ENCODE measurements at regions not wholly inside any gene's neighbourhood (a gene's known extent, or its start where the extent isn't known, plus 50 kb on each side); places are given as distances from the start of the nearest gene placed in this dataset.

DNA sequence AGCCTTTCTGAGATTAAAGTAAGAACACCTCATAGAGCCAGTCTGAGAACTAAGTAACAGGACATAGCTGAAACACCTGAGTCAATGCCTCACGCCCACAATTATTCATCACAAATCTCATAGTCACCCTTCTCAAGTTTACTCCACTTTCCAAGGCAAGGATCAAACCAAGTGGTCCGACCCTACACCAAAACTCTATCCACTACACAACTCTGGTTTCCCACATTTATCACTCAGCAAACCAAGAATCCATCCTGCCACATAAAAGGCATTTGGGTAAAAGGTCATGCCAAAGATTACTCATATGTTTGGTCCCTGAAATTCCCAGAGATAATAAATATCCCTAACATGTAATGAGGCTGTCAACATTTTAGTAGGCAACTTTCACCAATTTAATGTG lies 144.1 kb downstream of the RPAP3 start:
- peak; percentile 42 for DNase-seq (ENCODE audit: low read depth)

DNA sequence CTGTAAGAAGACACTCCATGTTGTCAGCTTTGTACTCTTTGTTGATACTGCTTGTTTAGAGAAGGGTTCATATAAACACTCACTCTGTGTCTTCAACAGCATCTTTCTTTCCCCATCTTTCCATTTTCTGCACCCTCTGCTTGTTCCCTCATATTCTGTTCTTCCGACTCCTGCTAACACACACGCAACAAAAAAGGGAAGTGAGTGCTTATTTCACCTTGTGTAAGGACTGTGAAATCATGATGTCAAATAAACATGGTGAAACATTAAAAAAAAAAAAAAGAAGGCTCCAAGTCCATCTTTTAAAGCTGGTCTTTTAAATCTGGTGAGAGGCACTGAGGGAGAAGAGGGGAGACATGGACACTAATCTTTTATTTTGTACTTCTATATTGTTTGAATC lies 145.4 kb downstream of the RPAP3 start:
- no peak for DNase-seq (ENCODE audit: low read depth)

DNA sequence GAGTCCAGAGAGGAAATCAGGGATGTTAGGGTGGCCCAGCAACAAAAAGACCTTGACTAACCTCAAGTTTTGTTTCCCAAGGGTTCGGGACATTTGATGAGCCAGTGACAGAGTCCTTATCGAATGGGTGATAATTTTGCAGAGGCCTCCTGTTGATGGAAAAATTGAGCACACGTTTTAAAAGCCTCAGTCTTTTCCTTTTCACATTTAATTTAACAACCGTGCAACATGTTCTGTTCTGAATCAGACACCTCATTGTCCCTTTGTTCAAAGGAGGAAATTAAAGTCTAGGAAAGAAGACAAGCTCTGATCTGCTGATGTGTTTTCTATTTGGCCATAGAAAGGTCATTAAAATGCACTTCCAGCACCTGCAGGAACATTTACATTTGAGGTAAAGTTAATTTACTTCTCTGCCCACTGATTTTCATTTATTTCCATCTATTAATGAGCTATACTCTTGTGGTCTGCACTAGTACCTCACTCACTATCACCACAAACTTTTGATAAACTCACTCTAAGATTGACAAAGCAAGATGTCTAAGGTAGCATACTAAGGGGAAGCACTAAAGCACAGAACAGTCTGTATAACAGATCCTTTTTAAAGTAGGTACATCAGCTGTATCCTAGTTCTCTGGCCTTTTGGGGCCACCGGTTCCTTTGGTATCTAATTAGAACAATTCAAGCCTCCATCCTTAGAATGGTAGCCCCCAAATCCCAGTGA lies 147.0 kb downstream of the RPAP3 start:
- DNase-seq (ENCODE audit: low read depth): no peak

DNA sequence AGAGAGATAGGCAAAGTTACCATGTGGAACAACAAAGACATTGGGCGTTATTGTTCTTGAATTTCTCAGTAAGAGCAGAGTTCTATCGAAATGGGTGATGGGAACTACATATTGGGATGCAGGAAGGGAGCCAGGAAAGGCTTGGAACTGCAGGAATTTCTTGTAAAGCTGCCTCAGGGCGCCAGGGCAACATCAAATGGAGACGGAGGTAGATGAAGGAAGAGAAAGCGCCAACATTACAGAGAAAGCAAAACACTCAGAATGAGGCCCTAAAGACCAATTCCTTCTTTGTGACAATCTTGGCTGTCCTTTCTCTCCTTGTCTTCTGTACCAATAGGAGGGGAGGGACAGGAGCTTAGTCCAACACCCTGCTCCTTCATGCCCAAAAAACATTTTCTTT lies 148.4 kb downstream of the RPAP3 start:
- no peak for DNase-seq (ENCODE audit: low read depth)

DNA sequence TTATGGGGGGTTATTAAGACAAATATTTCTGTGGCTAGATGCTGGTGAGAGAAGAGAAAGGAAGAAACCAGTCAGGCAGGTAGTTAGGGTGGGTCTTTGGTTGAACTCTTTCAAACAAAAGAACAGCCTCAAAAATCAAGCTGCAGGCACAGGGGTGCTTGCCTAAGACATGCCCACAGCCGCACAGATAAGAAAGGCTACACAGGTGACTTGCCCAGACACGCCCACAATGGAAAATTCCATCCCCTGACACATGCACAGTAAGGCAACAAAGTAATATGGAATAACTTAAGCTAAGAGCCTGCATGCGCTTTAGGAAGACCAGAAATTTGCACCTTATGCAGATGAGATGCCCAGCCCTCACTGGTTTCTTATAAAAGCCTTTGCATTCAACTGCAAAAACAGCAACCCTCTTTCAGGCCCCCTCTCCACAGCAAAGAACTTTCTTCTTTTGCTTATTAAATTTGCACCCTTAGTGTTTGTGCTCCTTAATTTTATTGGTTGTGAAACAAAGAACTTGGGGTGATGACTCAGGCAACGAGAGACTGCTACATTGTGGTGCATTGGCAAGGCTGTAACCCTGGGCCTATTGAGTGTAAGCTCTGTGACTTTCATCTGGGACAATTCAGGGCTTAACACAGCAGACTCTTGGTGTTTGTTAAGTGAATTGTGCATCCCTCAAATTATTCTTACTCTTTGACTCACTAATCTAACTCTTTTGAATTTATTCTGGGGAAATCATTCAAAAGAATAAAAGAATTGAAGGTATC lies 149.4 kb downstream of the RPAP3 start:
- DNase-seq (ENCODE audit: low read depth): no peak

DNA sequence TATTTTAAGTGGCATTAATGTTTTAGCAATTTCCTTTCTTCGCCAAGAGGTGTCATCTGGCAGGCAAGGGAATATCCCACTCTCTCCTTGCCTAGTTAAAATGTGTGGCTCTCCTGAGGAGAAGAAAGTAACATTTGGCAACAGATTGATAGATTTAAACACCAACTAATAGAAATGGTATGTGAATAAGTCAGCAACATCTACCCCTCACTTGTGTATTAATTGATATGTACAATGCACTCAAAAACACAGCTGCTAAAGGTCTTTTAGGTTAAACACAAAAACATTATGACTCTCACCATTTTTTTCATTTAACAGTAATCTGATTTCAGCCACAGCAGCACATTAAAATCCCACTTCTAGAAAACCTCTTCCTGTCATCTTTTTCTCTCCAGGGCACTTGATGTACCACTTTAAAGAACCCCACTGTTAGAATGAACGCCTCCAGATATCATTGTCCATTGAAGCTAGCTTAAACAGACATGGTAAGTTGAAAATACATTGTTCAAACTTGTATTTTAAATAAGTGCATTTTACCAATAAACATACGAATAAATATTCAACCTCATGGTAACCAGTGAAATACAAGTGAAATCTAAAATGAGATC lies 151.7 kb downstream of the RPAP3 start:
- peak; percentile 14 for DNase-seq (ENCODE audit: low read depth)

DNA sequence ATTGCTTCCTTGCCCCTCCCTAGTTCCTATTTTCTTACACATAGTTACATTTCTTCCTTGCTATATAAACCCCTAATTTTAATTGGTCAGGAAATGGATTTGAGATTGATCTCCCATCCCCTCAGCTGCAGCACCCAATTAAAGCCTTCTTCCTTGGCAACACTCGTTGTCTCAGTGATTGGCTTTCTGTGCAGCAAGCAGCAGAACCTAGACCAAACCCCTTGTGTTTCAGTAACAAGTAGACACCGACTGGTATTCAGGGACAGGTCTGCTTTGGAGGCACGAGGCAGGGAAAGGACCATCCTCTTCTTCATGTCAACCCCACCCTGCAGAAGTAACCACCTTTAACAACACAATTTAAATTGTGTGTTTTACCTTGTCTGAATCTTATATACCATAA lies 152.6 kb downstream of the RPAP3 start:
- no peak for DNase-seq (ENCODE audit: low read depth)

DNA sequence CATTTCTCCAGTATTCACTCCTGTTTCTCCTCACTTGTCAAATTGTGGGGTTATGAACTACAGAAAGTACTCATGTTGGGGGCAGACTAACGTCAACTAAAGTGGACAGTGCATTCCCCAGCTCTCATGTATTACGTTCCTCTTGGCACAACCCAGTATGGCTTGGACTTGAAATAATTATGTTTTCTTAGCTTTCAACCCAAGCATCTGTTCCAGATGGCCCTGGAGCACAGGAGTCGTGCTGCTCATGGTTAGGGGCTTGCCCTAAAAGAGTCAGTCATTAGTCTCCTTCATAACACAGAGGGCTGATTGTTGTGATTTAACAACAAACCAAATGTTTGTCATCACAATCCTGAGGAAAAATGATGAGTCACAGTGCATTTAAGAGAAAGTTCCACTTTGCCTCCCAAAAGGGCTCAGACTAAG lies 154.4 kb downstream of the RPAP3 start:
- peak; percentile 44 for DNase-seq (ENCODE audit: low read depth)

DNA sequence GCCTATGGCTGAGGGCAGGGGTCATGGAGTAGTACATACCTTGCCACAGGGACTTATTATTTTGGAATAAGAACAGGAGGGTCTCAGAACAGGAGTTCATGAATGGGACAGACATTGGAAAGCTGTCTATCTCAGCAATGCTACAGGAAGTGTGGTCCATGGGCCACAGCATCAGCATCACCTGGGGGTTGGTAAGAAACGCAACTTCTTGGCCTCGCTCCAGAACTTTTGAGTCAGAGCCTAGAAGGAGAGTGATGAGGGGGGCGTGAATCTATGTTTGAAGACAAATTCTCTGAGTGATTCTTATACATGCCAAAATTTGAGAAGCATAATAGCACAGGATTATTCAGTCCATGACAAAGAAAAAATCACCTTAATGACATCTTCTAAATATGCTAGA lies 156.6 kb downstream of the RPAP3 start:
- DNase-seq (ENCODE audit: low read depth): no peak

DNA sequence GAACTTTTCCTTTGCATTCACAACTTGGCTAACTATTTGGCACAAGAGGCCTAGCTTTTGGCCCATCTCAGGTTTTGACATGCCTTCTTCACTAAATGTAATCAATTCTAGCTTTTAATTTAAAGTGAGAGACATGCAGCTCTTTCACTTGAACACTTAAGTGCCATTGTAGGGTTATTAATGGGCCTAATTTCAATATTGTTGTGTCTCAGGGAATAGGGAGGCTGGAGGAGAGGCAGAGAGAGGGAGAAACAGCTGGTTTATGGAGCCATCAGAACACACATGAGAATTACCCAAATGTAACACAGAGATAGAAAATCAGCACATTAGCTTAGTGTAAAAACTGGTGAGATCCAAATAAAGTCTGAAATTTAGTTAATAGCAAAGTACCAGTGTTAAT lies 157.4 kb downstream of the RPAP3 start:
- no peak for DNase-seq (ENCODE audit: low read depth)

DNA sequence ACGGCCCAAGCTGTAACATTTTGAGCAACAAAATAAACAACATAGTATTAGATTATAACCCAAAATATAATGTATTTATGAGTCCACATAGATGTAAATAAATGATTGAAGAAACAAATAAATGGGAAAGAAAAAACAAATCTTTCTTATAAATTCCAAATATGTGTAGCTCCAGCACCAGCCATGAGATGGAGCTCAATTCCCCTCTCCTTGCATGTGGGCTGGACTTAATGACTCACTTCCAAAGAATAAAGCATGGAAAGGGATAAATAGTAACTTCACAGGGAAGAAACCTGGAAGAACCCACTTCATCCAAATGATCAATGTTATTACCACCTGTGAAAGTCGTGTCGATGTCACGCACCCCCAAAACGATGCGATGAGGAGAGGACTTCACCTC lies 158.8 kb downstream of the RPAP3 start:
- DNase-seq (ENCODE audit: low read depth): peak; percentile 23

DNA sequence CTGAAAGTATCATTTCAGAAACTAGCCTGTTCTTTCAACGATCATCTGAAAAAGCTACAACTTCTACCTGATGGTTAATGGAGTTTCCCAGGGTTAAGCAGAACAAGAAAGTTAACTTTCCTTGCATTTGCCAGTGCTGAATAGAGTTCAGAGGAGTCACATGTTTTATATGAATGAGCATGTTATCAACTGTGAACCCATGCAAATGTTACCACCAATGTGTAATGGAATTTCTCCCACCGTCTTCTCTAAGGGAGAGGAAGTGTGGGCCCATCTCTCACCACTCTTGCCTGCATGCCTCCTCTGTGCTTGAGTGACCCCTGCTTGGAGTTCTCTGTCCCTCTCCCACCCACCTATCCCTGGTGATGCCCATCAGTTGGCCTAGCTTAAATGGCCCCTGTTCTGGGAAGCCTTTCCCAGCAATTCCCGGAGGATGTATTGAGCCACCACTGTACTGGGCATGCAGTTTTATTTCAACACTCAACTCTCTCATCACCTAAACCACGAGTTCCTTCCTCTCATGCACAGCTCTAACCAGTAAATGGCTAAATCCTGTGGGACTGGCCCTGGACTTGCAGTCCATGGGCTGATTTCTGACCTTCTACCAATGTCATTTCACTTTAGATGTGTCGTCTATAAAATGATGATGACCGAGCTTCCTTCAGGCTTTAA lies 159.8 kb downstream of the RPAP3 start:
- no peak for DNase-seq (ENCODE audit: low read depth)

DNA sequence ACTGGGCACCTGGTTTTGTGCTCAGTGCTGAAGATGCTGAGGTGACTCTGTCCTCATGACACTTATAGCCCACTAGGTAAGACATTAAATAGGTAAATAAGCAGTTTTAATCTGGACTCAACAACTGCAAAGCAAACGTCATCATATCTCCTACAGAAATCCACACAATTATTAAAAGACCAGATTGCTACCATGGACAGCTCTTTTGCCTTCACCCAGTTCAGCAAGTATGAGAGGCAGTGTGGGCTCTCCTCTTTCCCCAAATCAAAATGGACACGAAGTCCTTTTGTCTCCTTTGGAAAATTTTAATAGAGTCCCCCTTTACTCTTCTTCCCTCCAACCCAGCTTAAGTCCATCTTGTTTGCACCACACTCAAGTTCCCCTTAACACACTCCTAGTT lies 171.1 kb downstream of the RPAP3 start:
- DNase-seq (ENCODE audit: low read depth): peak; percentile 57

DNA sequence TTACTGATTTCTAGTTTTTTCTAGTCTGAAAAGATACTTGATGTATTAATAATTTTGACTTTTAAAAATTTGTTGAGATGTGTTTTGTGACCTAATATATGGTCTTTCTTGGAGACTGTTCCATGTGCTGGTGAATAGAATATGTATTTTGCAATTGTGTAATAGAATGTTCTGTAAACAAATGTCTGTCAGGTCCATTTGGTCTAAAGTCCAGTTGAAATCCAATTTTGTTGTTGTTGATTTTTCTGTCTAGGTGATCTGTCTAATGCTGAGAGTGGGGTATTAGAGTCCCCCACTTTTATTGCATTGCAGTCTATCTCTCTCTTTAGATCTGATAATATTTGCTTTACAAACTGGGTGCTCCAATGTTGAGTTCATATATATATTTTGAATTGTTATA lies 175.8 kb downstream of the RPAP3 start:
- DNase-seq (ENCODE audit: low read depth): no peak

DNA sequence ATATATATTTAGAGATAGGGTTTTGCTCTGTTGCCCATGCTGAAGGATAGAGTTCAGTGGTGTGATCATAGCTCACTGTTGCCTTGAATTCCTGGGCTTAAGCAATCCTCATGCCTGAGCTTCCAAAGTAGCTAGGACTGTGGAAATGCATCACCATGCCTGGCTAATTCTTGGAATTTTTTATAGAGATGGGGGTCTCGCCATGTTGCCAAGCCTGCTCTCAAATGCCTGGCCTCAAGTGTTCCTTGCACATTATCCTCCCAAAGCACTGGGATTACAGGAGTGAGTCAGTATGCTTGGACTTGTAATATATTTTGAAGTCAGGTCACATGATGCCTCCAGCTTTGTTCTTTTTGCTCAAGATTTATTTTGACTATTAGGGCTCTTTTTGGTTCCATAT lies 178.0 kb downstream of the RPAP3 start:
- no peak for DNase-seq (ENCODE audit: low read depth)

DNA sequence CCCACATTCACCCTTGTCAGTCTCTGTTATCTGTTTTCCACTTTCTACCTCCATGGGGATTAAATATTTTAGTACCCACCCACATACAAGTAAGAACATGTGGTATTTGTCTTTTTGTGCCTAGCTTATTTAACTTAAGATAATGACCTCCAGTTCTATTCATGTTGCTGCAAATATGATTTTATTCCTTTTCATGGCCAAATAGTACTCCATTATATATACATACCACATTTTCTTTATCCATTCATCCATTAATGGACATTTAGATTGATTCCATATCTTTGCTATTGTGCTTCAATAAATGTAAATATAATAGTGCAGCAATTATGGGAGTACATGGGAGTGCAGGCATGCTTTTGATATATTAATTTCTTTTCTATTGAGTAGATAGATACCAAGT lies 185.8 kb downstream of the RPAP3 start:
- DNase-seq (ENCODE audit: low read depth): no peak

DNA sequence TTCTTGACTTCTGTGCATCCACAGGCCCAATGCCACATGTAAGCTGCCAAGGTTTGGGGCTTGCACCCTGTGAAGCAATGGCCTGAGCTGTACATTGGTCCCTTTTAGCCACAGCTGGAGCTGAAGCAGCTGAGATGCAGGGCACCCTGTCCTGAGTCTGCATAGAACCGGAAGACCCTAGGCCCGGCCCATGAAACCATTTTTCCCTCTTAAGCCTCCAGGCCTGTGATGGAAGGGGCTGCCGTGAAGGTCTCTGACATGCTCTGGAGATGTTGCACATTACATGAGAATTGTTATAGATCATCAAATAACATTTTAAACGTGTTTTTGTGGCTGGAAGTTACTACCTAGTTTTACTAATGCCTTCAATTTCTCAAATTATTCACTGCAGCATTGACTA lies 188.7 kb downstream of the RPAP3 start:
- no peak for DNase-seq (ENCODE audit: low read depth)

DNA sequence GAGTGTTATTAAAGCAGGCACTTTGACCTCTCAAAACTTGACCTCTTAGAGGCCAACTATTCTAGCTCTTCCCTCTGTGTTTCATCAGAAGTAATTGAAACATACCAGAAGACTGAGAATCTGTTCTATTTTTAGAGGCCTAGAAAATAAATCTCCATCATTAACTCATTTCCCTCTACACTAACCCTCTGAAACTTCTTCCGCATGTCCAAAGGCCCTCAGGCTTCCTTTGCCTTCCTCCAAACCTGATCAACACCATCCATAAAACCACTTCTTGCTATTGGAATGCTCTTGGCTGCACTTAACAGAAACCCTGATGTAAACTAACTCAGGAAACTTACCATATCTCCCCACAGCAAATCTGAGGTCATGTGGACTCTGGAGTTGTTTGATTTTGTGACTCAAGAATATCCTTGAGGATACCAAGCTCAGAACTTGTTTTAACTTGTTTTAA lies 196.4 kb downstream of the RPAP3 start:
- no peak for DNase-seq (ENCODE audit: low read depth)

DNA sequence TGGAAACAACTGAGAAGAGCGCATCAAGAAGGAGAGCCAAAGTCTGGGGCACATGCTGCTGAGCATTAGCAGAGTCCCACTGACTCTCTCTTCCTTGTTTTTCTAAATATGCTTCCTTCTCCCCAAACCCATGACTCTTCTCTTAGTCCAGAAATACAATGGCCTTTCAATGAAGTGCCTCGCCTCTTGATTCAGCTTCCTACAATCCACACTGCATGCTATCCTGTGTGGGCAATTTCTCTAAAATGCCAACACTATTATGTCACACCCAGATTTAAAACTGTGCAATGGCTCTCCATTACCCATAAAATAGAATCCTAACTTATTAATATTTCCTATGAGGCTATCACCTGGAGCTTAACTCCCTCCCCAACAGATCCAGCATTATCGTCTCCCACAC lies 198.6 kb downstream of the RPAP3 start:
- DNase-seq (ENCODE audit: low read depth): peak; percentile 8

DNA sequence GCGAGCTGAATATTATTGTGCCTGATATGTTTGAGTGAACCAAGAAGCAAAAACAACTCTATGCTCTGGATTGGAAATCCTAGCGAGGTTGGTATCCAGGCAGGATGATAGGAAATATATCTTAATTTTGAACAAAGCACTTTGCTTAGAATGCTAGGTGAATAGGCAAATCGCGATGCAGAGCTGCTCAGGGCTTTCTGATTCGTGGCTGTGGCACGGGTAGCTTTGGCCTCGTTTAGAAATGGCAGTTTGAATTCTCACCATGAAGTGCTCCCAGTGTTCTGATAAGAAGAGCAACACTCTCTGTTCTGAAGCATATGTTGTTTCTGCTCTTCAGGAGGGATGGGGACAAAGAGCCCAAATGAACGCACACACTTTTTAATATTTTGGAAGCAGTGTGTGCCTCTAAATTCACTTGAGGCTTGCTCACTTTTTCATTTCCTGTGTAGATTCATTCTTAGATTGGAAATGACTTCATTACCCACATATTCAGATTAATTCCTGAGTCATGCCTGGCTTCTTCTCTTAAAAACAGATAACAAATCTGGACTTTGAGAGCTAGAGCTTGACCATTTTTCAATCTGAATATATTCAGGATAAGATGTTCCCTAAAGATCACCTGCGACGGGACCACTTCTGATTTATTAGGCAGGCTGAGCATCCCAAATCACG lies 200.9 kb downstream of the RPAP3 start:
- peak; percentile 24 for DNase-seq (ENCODE audit: low read depth)

DNA sequence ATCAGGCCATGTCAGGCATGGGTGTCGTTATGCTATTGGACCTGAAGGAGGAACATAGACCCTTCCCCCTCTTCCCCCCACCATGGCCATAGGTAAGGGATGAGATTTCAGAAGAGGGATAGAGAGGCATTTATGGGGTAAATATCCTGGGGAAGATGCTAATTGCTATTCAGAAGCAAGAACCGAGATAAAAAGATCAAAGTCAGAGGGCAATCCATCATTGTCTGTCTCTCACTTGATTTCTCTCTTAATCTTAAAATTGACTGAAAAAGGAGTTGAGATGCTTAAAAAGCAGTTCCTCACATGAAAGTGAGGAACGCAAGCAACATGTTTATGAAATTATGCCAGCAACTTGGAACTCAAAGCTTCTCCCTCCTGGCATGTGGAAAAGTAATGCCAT lies 212.0 kb downstream of the RPAP3 start:
- DNase-seq (ENCODE audit: low read depth): no peak

Data from myocyte (in vitro differentiated cells).